Upper lobe of left lung (tissue), 4 donors: ENCODE measurements at regions not wholly inside any gene's neighbourhood (a gene's known extent, or its start where the extent isn't known, plus 50 kb on each side); places are given as distances from the start of the nearest gene placed in this dataset.

Source experiments
- CTCF ChIP-seq, 6 experiments: fragments of 450-650 bp in 4 of 6; fragments of 200-600 bp in 2 of 6; sonication (generic) in 2 of 6; IDR thresholded peaks; one replicate each; pipeline ENCODE4 v1.5.1; 2016 to 2019; ENCODE audit warnings: antibody characterized with exemption in 6 of 6
- EP300 ChIP-seq, 4 donors: sonication (generic); formaldehyde crosslinking; IDR thresholded peaks; one replicate each; pipeline ENCODE4 v1.5.1; 2017; ENCODE audit warnings: antibody characterized with exemption in 4 of 4, control low read depth in 2 of 4
- POLR2A ChIP-seq, 4 donors: fragments of 450-650 bp; IDR thresholded peaks; one replicate each; pipeline ENCODE4 v1.5.1; 2016 to 2017; ENCODE audit warnings: antibody characterized with exemption in 4 of 4, mild to moderate bottlenecking in 2 of 4
- POLR2AphosphoS5 ChIP-seq, 2 donors: sonication (generic); formaldehyde crosslinking; IDR thresholded peaks; one replicate each; pipeline ENCODE4 v1.5.1; 2017; ENCODE audit warnings: antibody characterized with exemption in 2 of 2

DNA sequence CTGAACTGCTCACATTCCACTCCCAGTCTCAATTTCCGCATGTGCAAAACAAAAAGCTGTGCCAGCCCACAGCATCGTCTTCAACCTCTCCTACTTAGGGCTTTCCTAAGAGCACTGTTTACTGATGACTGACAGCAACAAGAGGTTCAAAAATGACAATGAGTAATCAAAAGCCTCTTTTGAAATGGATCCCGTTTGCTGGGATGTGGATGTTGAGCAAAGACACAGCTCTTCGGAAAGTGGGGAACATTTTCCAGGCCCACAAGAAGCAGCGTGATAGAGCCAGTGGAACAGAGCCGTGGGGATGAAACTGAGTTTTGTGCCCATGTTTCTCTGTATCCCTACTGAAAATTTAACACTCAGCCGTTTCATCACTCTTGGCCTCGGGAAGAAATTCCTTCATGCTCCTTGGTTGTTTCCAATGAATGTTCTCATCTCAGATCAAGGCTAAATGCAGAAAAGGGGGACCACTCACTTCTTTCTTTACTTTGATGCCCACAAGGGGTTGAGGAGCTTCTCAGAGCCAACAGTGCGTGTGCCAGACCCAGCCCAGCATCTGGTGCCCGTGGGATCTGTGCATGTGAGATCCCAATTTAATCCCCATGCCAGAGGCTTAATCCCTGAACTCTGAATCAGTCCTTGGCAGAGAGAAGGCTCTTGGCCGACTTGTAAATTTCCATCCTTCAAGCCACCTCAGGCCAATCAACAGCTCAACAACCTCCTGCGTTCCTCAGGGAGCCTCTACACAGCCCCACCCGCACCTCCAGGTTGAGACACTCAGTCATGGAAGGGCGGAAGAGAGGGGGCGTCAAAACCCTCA is 230.2 kb upstream of the DAPK1 start:
- TF ChIP-seq CTCF (IDR thresholded peaks at IDR 0.05) = no peak
- no peak for TF ChIP-seq EP300 (IDR thresholded peaks at IDR 0.05)
- no peak for TF ChIP-seq POLR2A (IDR thresholded peaks at IDR 0.05)
- TF ChIP-seq POLR2AphosphoS5 (IDR thresholded peaks at IDR 0.05) = no peak
